ENCODE measurements at regions not wholly inside any gene's neighbourhood (a gene's known extent, or its start where the extent isn't known, plus 50 kb on each side); places are given as distances from the start of the nearest gene placed in this dataset.

- TF ChIP-seq MAX (IDR thresholded peaks at IDR 0.05) (no peak), ZNF274 (IDR thresholded peaks at IDR 0.05; ENCODE audit: low read depth, low read length) (no peak), EZH2phosphoT487 (IDR thresholded peaks at IDR 0.05; ENCODE audit: borderline replicate concordance) (no peak), EZH2 (IDR thresholded peaks at IDR 0.05) (no peak), POLR2A (IDR thresholded peaks at IDR 0.05; ENCODE audit: borderline replicate concordance, extremely low read depth, insufficient read depth, insufficient read length) (no peak), FOSL1 (IDR thresholded peaks at IDR 0.05; ENCODE audit: low read depth) (no peak), CEBPB (IDR thresholded peaks at IDR 0.05; ENCODE audit: low read depth) (no peak), TCF7L2 (IDR thresholded peaks at IDR 0.05; ENCODE audit: borderline replicate concordance, extremely low read depth, insufficient read depth, insufficient read length) (no peak), EGR1 (IDR thresholded peaks at IDR 0.05; ENCODE audit: low read depth) (no peak), REST (IDR thresholded peaks at IDR 0.05; ENCODE audit: low read depth) (no peak), POLR2AphosphoS5 (IDR thresholded peaks at IDR 0.05; ENCODE audit: low read depth, low read length) (no peak)
- TF ChIP-seq, protein P1, sequence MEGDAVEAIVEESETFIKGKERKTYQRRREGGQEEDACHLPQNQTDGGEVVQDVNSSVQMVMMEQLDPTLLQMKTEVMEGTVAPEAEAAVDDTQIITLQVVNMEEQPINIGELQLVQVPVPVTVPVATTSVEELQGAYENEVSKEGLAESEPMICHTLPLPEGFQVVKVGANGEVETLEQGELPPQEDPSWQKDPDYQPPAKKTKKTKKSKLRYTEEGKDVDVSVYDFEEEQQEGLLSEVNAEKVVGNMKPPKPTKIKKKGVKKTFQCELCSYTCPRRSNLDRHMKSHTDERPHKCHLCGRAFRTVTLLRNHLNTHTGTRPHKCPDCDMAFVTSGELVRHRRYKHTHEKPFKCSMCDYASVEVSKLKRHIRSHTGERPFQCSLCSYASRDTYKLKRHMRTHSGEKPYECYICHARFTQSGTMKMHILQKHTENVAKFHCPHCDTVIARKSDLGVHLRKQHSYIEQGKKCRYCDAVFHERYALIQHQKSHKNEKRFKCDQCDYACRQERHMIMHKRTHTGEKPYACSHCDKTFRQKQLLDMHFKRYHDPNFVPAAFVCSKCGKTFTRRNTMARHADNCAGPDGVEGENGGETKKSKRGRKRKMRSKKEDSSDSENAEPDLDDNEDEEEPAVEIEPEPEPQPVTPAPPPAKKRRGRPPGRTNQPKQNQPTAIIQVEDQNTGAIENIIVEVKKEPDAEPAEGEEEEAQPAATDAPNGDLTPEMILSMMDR (IDR thresholded peaks at IDR 0.05 in 2 of 3, conservative IDR thresholded peaks at IDR 0.05 in 1 of 3; ENCODE audit: borderline replicate concordance in 1 of 3, insufficient read depth in 1 of 3, low read depth in 2 of 3, low read length in 2 of 3) = no peak
These were observed 110.7 kb downstream of the C1D start for GRCh38 chr2:67952066-67952465.

All from HCT116 (cell line).